HepG2 (cell line): ENCODE measurements at regions not wholly inside any gene's neighbourhood (a gene's known extent, or its start where the extent isn't known, plus 50 kb on each side); places are given as distances from the start of the nearest gene placed in this dataset.

Experiments used
- ATAC-seq: fragments of 200-7000 bp; cut with Tn5 transposase; 3 replicates; pipeline ENCODE4 v1.9.1; 2020; ENCODE audit warnings: mild to moderate bottlenecking, moderate library complexity
- BruUV-seq: library from RNA; stranded (reverse); fragments of 400-500 nt; replicated peaks from 2 replicates; lab custom pipeline; 2021; lab: Mats Ljungman, UMichigan
- CTCF ChIA-PET: fragments of 300-600 bp; formaldehyde crosslinking; extraction: SDS; loops from one replicate; lab custom pipeline; 2021; ENCODE audit warnings: low total read pairs, inconsistent platforms, low intra/inter-chr PET ratio; lab: Yijun Ruan, JAX
- POLR2A ChIA-PET: fragments of 350-600 bp; sonication (Branson Sonifier 250); formaldehyde crosslinking; loops from one replicate; lab custom pipeline; 2020; ENCODE audit warnings: antibody characterized with exemption, inconsistent platforms; lab: Yijun Ruan, JAX
- DNase-seq: peaks from one replicate; pipeline ENCODE4 v3.0.0-alpha.2; 2015; ENCODE audit warnings: low spot score
- FAIRE-seq: peaks from 3 replicates; lab custom pipeline; 2011; peaks lifted over from hg19 to GRCh38; lab: Jason Lieb, UNC
- H2AFZ ChIP-seq: one replicate; pipeline ENCODE4 v1.6.1; 2011; ENCODE audit warnings: low read length, inconsistent platforms
- H3K27ac ChIP-seq: fragments of 300-600 bp; 3 replicates; pipeline ENCODE4 v1.8.0; 2011; ENCODE audit warnings: mixed run types, mild to moderate bottlenecking, mixed read lengths, low read length, inconsistent platforms; ENCODE audit not compliant: insufficient read depth; ENCODE audit errors: extremely low read length
- H3K27me3 ChIP-seq, 2 experiments: fragments of 200-600 bp in 1 of 2; 2 replicates in 1 of 2; 3 replicates in 1 of 2; pipeline versions ENCODE4 v1.6.0 to v1.8.0; 2011; ENCODE audit warnings: low read length in 2 of 2, mild to moderate bottlenecking in 2 of 2, moderate library complexity in 2 of 2, inconsistent platforms in 1 of 2; ENCODE audit not compliant: insufficient read depth in 2 of 2, control insufficient read depth in 1 of 2
- H3K36me3 ChIP-seq, 2 experiments: fragments of 200-600 bp in 1 of 2; replicated peaks in 1 of 2; 2 replicates in 1 of 2; 3 replicates in 1 of 2; pipeline versions ENCODE4 v1.5.1 to v1.8.0; 2011; ENCODE audit warnings: low read length in 2 of 2, inconsistent platforms in 1 of 2; ENCODE audit not compliant: insufficient read depth in 2 of 2, control insufficient read depth in 1 of 2
- H3K4me1 ChIP-seq: 2 replicates; pipeline ENCODE4 v1.5.1; 2012; ENCODE audit warnings: low read length, inconsistent platforms; ENCODE audit not compliant: insufficient read depth
- H3K4me2 ChIP-seq: 2 replicates; pipeline ENCODE4 v1.6.0; 2011; ENCODE audit warnings: low read depth, low read length, inconsistent platforms
- H3K4me3 ChIP-seq, 3 experiments: fragments of 200-600 bp in 1 of 3; sonication (generic), shearing (Covaris generic) in 1 of 3; replicated peaks in 1 of 3; 2 replicates each; pipeline ENCODE4 v1.5.1; 2011 to 2016; ENCODE audit warnings: low read length in 3 of 3, inconsistent platforms in 2 of 3, low read depth in 2 of 3, mild to moderate bottlenecking in 2 of 3, control low read depth in 1 of 3, mixed read lengths in 1 of 3; ENCODE audit not compliant: insufficient read depth in 1 of 3
- H3K79me2 ChIP-seq: one replicate; pipeline ENCODE4 v1.6.1; 2011; ENCODE audit warnings: low read length, inconsistent platforms; ENCODE audit not compliant: insufficient read depth
- H3K9ac ChIP-seq: 2 replicates; pipeline ENCODE4 v1.6.0; 2011; ENCODE audit warnings: mild to moderate bottlenecking, low read depth, low read length, inconsistent platforms; ENCODE audit not compliant: insufficient read depth
- H3K9me3 ChIP-seq: 2 replicates; pipeline ENCODE4 v1.5.1; 2012; ENCODE audit warnings: mild to moderate bottlenecking, low read length
- H4K20me1 ChIP-seq: 2 replicates; pipeline ENCODE4 v1.6.0; 2011; ENCODE audit warnings: inconsistent platforms, mild to moderate bottlenecking, low read length, moderate library complexity; ENCODE audit not compliant: insufficient read depth
- ELF4 ChIP-seq: sonication (generic); formaldehyde crosslinking; IDR thresholded peaks from 2 replicates; pipeline ENCODE4 v1.5.0; 2020; ENCODE audit warnings: missing genetic modification reagents, mild to moderate bottlenecking, moderate library complexity, borderline replicate concordance
- SSRP1 ChIP-seq: IDR thresholded peaks from 2 replicates; pipeline ENCODE4 v1.6.1; 2016; ENCODE audit warnings: control low read depth
- ZFP62 ChIP-seq: sonication (generic); formaldehyde crosslinking; IDR thresholded peaks from 2 replicates; pipeline ENCODE4 v1.4.0; 2020; ENCODE audit warnings: missing genetic modification reagents
- ZNF552 ChIP-seq: sonication (generic); formaldehyde crosslinking; IDR thresholded peaks from 2 replicates; pipeline ENCODE4 v1.9.0; 2022; ENCODE audit warnings: missing genetic modification reagents, mild to moderate bottlenecking, borderline replicate concordance
- ZNF652 ChIP-seq: IDR thresholded peaks from 2 replicates; pipeline ENCODE4 v1.6.1; 2016; ENCODE audit warnings: low read depth, borderline replicate concordance
- ZNF709 ChIP-seq: sonication (generic); formaldehyde crosslinking; IDR thresholded peaks from 2 replicates; pipeline ENCODE4 v1.5.0; 2020; ENCODE audit warnings: mild to moderate bottlenecking, missing genetic modification reagents
- WGBS: methylation state at CpG from one replicate; pipeline ENCODE4 v1.1.6; 2017; ENCODE audit warnings: low lambda C conversion rate; 5-methylcytosine and 5-hydroxymethylcytosine counted together
- in situ Hi-C: cut with HindIII; loops from 2 replicates; pipeline ENCODE4 v1.10.0; 2017; ENCODE audit warnings: low pct_unique_long_range_greater_than_20kb; ENCODE audit not compliant: extremely low pct_ligation_motif_present
- intact Hi-C: fragments of 100-400 bp; cut with micrococcal nuclease; formaldehyde crosslinking; loops from one replicate; pipeline ENCODE4 v1.10.0; 2022; ENCODE audit not compliant: unreplicated experiment
- TF ChIP-seq, protein P1 (sequence below): sonication (generic); formaldehyde crosslinking; IDR thresholded peaks from 2 replicates; pipeline ENCODE4 v1.4.0; 2020; ENCODE audit warnings: missing genetic modification reagents, borderline replicate concordance
- TF ChIP-seq, protein P2 (sequence below): sonication (generic); formaldehyde crosslinking; IDR thresholded peaks from 2 replicates; pipeline ENCODE4 v1.4.0; 2020; ENCODE audit warnings: missing genetic modification reagents, mild to moderate bottlenecking, borderline replicate concordance
- TF ChIP-seq, protein P3 (sequence below): sonication (generic); formaldehyde crosslinking; IDR thresholded peaks from 2 replicates; pipeline ENCODE4 v1.4.0; 2020; ENCODE audit warnings: mild to moderate bottlenecking, missing genetic modification reagents, borderline replicate concordance

DNA sequence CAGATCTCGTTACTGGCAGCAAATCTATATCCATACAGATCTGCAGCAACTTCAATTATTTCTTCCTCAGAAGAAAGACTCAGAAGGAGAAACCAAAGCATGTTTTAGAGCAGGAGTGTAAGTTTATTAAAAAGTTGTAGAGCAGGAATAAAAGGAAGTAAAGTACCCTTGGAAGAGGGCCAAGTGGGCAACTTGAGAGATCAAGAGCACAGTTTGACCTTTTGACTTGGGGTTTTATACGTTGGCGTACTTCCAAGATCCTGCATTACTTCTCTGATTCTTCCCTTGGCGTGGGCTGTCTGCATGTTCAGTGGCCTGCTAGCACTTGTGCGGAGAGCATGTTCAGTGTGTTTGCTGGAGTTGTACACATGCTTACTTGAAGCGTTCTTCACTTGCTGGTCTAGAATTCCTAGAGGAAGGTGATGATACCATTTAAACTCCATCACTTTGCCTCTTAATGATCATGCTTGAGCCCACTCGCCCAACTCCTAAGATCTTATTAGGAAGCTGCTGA lies 1114.7 kb upstream of the PABPC4L start (continued):
- TF ChIP-seq, protein P1, sequence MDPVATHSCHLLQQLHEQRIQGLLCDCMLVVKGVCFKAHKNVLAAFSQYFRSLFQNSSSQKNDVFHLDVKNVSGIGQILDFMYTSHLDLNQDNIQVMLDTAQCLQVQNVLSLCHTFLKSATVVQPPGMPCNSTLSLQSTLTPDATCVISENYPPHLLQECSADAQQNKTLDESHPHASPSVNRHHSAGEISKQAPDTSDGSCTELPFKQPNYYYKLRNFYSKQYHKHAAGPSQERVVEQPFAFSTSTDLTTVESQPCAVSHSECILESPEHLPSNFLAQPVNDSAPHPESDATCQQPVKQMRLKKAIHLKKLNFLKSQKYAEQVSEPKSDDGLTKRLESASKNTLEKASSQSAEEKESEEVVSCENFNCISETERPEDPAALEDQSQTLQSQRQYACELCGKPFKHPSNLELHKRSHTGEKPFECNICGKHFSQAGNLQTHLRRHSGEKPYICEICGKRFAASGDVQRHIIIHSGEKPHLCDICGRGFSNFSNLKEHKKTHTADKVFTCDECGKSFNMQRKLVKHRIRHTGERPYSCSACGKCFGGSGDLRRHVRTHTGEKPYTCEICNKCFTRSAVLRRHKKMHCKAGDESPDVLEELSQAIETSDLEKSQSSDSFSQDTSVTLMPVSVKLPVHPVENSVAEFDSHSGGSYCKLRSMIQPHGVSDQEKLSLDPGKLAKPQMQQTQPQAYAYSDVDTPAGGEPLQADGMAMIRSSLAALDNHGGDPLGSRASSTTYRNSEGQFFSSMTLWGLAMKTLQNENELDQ (CRISPR knock-in tag) = no peak
- TF ChIP-seq ELF4 (CRISPR knock-in tag) = no peak
- TF ChIP-seq ZNF552 (CRISPR knock-in tag) = no peak
- no peak for TF ChIP-seq ZNF709

DNA sequence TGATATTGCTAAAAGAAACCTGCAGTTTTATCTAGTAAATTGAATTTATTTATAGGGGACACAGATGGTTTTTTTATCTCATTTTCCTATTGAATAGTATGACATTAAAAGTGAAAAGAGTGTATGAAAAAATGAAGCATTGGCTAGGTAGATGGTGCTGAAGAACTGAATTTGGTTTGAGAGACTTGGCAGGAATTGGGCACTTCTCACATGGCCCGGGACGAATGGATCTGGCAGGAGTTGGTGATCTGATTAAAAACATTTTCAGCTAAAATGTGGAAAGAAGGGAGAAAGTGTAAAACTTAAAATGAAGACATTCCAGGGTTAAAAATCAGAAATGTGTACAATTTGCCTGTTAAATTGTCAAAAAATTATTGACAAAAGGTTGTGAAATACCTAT lies 1088.5 kb upstream of the PABPC4L start:
- 3% methylated on average over 2 of the region's 2 CpGs for WGBS
- no peak for FAIRE-seq
- CTCF ChIA-PET = no interaction called here

More for the DNA sequence above, 1088.5 kb upstream of the PABPC4L start:
- H3K27me3 ChIP-seq = no peaks in the 10 kb centered on the region
- no peaks in the 10 kb centered on the region for H3K4me1 ChIP-seq
- H3K4me3 ChIP-seq = no peak overlapping the region
- TF ChIP-seq, protein P2, sequence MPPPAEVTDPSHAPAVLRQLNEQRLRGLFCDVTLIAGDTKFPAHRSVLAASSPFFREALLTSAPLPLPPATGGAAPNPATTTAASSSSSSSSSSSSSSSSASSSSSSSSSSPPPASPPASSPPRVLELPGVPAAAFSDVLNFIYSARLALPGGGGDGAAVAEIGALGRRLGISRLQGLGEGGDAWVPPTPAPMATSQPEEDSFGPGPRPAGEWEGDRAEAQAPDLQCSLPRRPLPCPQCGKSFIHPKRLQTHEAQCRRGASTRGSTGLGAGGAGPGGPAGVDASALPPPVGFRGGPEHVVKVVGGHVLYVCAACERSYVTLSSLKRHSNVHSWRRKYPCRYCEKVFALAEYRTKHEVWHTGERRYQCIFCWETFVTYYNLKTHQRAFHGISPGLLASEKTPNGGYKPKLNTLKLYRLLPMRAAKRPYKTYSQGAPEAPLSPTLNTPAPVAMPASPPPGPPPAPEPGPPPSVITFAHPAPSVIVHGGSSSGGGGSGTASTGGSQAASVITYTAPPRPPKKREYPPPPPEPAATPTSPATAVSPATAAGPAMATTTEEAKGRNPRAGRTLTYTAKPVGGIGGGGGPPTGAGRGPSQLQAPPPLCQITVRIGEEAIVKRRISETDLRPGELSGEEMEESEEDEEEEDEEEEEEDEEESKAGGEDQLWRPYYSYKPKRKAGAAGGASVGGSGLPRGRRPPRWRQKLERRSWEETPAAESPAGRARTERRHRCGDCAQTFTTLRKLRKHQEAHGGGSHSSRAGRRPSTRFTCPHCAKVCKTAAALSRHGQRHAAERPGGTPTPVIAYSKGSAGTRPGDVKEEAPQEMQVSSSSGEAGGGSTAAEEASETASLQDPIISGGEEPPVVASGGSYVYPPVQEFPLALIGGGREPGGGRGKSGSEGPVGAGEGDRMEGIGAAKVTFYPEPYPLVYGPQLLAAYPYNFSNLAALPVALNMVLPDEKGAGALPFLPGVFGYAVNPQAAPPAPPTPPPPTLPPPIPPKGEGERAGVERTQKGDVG (CRISPR knock-in tag) = no peak
- TF ChIP-seq ZNF652 (CRISPR knock-in tag) (no peak), ZFP62 (CRISPR knock-in tag) (no peak), SSRP1 (CRISPR knock-in tag) (no peak)
- TF ChIP-seq, protein P3, sequence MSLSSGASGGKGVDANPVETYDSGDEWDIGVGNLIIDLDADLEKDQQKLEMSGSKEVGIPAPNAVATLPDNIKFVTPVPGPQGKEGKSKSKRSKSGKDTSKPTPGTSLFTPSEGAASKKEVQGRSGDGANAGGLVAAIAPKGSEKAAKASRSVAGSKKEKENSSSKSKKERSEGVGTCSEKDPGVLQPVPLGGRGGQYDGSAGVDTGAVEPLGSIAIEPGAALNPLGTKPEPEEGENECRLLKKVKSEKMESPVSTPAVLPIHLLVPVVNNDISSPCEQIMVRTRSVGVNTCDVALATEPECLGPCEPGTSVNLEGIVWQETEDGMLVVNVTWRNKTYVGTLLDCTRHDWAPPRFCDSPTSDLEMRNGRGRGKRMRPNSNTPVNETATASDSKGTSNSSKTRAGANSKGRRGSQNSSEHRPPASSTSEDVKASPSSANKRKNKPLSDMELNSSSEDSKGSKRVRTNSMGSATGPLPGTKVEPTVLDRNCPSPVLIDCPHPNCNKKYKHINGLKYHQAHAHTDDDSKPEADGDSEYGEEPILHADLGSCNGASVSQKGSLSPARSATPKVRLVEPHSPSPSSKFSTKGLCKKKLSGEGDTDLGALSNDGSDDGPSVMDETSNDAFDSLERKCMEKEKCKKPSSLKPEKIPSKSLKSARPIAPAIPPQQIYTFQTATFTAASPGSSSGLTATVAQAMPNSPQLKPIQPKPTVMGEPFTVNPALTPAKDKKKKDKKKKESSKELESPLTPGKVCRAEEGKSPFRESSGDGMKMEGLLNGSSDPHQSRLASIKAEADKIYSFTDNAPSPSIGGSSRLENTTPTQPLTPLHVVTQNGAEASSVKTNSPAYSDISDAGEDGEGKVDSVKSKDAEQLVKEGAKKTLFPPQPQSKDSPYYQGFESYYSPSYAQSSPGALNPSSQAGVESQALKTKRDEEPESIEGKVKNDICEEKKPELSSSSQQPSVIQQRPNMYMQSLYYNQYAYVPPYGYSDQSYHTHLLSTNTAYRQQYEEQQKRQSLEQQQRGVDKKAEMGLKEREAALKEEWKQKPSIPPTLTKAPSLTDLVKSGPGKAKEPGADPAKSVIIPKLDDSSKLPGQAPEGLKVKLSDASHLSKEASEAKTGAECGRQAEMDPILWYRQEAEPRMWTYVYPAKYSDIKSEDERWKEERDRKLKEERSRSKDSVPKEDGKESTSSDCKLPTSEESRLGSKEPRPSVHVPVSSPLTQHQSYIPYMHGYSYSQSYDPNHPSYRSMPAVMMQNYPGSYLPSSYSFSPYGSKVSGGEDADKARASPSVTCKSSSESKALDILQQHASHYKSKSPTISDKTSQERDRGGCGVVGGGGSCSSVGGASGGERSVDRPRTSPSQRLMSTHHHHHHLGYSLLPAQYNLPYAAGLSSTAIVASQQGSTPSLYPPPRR (CRISPR knock-in tag) = no peak
- no TSS peak for BruUV-seq
- H3K9ac ChIP-seq = no peak overlapping the region
- intact Hi-C loops = no loop called here
- no peak overlapping the region for H2AFZ ChIP-seq
- H3K27ac ChIP-seq = no peak overlapping the region
- DNase-seq (no peak), ATAC-seq (no peak)
- in situ Hi-C loops = no loop called here
- POLR2A ChIA-PET = no interaction called here
- no peaks in the 10 kb centered on the region for H3K9me3 ChIP-seq
- no peak overlapping the region for H3K4me2 ChIP-seq
- no peaks in the 10 kb centered on the region for H3K79me2 ChIP-seq
- H4K20me1 ChIP-seq = no peaks in the 10 kb centered on the region
- no peaks in the 10 kb centered on the region for H3K36me3 ChIP-seq
